ENCODE measurements at regions not wholly inside any gene's neighbourhood (a gene's known extent, or its start where the extent isn't known, plus 50 kb on each side); places are given as distances from the start of the nearest gene placed in this dataset.

DNA sequence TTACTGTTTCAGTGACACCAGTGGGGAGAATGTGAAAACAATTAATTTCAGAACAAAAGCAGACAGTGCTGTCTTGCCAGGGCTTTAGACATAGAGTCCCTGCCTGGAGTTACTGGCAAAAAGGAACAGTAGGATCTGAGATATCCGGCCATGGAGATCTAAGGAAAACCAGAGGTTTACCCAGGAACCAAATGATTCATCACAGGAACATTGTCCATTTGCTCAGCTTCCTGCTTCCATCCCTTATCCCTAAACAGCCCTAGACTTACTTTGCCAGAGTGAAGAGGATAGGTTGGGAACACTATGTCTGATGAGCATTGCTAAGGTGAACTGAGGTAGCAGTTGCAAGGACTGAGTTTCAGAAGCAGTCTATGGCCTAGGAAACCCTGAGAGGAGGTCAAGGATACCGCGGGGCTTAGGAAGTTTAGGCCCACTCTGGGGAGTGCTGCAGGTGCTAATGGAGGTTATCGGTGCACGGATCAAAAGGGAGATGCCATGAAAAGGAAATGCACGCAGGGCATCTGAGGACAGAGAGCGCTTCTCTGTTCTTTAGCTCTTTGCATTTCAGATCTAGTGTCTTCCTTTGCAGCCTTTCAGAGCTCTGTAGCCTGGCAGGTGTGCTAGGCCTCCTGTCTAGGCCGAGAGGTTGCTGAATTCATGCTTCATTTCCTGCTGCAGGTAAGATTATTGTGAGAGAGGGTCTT is 223.9 kb downstream of the CDCA7 start (continued):
- TF ChIP-seq, protein P1, sequence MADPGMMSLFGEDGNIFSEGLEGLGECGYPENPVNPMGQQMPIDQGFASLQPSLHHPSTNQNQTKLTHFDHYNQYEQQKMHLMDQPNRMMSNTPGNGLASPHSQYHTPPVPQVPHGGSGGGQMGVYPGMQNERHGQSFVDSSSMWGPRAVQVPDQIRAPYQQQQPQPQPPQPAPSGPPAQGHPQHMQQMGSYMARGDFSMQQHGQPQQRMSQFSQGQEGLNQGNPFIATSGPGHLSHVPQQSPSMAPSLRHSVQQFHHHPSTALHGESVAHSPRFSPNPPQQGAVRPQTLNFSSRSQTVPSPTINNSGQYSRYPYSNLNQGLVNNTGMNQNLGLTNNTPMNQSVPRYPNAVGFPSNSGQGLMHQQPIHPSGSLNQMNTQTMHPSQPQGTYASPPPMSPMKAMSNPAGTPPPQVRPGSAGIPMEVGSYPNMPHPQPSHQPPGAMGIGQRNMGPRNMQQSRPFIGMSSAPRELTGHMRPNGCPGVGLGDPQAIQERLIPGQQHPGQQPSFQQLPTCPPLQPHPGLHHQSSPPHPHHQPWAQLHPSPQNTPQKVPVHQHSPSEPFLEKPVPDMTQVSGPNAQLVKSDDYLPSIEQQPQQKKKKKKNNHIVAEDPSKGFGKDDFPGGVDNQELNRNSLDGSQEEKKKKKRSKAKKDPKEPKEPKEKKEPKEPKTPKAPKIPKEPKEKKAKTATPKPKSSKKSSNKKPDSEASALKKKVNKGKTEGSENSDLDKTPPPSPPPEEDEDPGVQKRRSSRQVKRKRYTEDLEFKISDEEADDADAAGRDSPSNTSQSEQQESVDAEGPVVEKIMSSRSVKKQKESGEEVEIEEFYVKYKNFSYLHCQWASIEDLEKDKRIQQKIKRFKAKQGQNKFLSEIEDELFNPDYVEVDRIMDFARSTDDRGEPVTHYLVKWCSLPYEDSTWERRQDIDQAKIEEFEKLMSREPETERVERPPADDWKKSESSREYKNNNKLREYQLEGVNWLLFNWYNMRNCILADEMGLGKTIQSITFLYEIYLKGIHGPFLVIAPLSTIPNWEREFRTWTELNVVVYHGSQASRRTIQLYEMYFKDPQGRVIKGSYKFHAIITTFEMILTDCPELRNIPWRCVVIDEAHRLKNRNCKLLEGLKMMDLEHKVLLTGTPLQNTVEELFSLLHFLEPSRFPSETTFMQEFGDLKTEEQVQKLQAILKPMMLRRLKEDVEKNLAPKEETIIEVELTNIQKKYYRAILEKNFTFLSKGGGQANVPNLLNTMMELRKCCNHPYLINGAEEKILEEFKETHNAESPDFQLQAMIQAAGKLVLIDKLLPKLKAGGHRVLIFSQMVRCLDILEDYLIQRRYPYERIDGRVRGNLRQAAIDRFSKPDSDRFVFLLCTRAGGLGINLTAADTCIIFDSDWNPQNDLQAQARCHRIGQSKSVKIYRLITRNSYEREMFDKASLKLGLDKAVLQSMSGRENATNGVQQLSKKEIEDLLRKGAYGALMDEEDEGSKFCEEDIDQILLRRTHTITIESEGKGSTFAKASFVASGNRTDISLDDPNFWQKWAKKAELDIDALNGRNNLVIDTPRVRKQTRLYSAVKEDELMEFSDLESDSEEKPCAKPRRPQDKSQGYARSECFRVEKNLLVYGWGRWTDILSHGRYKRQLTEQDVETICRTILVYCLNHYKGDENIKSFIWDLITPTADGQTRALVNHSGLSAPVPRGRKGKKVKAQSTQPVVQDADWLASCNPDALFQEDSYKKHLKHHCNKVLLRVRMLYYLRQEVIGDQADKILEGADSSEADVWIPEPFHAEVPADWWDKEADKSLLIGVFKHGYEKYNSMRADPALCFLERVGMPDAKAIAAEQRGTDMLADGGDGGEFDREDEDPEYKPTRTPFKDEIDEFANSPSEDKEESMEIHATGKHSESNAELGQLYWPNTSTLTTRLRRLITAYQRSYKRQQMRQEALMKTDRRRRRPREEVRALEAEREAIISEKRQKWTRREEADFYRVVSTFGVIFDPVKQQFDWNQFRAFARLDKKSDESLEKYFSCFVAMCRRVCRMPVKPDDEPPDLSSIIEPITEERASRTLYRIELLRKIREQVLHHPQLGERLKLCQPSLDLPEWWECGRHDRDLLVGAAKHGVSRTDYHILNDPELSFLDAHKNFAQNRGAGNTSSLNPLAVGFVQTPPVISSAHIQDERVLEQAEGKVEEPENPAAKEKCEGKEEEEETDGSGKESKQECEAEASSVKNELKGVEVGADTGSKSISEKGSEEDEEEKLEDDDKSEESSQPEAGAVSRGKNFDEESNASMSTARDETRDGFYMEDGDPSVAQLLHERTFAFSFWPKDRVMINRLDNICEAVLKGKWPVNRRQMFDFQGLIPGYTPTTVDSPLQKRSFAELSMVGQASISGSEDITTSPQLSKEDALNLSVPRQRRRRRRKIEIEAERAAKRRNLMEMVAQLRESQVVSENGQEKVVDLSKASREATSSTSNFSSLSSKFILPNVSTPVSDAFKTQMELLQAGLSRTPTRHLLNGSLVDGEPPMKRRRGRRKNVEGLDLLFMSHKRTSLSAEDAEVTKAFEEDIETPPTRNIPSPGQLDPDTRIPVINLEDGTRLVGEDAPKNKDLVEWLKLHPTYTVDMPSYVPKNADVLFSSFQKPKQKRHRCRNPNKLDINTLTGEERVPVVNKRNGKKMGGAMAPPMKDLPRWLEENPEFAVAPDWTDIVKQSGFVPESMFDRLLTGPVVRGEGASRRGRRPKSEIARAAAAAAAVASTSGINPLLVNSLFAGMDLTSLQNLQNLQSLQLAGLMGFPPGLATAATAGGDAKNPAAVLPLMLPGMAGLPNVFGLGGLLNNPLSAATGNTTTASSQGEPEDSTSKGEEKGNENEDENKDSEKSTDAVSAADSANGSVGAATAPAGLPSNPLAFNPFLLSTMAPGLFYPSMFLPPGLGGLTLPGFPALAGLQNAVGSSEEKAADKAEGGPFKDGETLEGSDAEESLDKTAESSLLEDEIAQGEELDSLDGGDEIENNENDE (IDR thresholded peaks at IDR 0.05; ENCODE audit: insufficient replicate concordance, low read length), result no peak
